HG03565 (cell line): ENCODE measurements at regions not wholly inside any gene's neighbourhood (a gene's known extent, or its start where the extent isn't known, plus 50 kb on each side); places are given as distances from the start of the nearest gene placed in this dataset.

Experiments
- ATAC-seq: cut with Tn5 transposase; IDR thresholded peaks from one replicate; pipeline ENCODE4 v1.9.1; 2021; ENCODE audit warnings: mild to moderate bottlenecking, moderate library complexity; ENCODE audit not compliant: unreplicated experiment

- no peak for ATAC-seq
Measured at GRCh38 chrY:13149148-13149547, 244.5 kb downstream of the DDX3Y start.

DNA sequence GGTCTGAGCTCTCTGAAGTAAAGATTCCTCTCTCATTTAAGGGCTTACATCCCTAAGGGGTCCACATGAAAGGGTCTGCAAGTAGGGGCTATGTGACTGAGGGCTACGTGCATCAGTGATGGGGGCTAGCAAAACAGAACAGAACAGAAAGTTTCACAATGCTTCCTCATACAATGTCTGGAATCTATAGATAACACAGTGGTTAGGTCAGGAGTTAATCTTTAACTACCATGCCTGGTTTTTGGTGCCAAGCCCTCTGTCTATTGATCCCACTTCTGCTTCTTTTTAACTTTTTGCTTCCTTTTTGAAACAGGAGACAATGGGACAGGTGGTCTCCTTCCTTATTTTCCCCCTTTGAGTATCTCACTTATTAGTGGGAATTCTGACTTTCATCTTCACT is 263.0 kb downstream of the DDX3Y start:
- ATAC-seq, result no peak

- ATAC-seq, result no peak
Measured at GRCh38 chrY:13168257-13168656, 263.6 kb downstream of the DDX3Y start.
